Panc1 (cell line): ENCODE measurements at regions not wholly inside any gene's neighbourhood (a gene's known extent, or its start where the extent isn't known, plus 50 kb on each side); places are given as distances from the start of the nearest gene placed in this dataset.

ENCODE experiments used
- ATAC-seq: fragments of 200-7000 bp; cut with Tn5 transposase; 2 replicates; pipeline ENCODE4 v1.9.1; 2020; ENCODE audit warnings: mild to moderate bottlenecking, moderate library complexity
- BruUV-seq: library from RNA; stranded (reverse); fragments of 400-500 nt; replicated peaks from 2 replicates; lab custom pipeline; 2021; lab: Mats Ljungman, UMichigan
- CTCF ChIA-PET: fragments of 300-600 bp; sonication (Branson Sonifier 250); formaldehyde crosslinking; loops from one replicate; lab custom pipeline; 2022; ENCODE audit warnings: antibody characterized with exemption; lab: Charles Lee
- POLR2A ChIA-PET: fragments of 300-600 bp; sonication (Branson Sonifier 250); formaldehyde crosslinking; loops from one replicate; lab custom pipeline; 2022; ENCODE audit warnings: antibody characterized with exemption; lab: Charles Lee
- DNase-seq: peaks from one replicate; pipeline ENCODE4 v3.0.0-alpha.2; 2010; ENCODE audit warnings: low read depth, low spot score
- H3K27ac ChIP-seq: 2 replicates; pipeline ENCODE4 v1.5.1; 2011; ENCODE audit warnings: mild to moderate bottlenecking, low read length, inconsistent platforms
- H3K27me3 ChIP-seq: fragments of 200-500 bp; sonication (Bioruptor generic); 2 replicates; pipeline ENCODE4 v1.6.0; 2014; ENCODE audit warnings: low read length, inconsistent platforms; ENCODE audit not compliant: control insufficient read depth, insufficient read depth
- H3K36me3 ChIP-seq: fragments of 200-500 bp; sonication (Bioruptor generic); 2 replicates; pipeline ENCODE4 v1.5.1; 2014; ENCODE audit warnings: inconsistent platforms, mild to moderate bottlenecking, low read length, moderate library complexity; ENCODE audit not compliant: control insufficient read depth, insufficient read depth
- H3K4me1 ChIP-seq: 2 replicates; pipeline ENCODE4 v1.5.1; 2011; ENCODE audit warnings: inconsistent platforms, mild to moderate bottlenecking, low read length, moderate library complexity; ENCODE audit not compliant: control insufficient read depth, insufficient read depth
- H3K4me3 ChIP-seq, 2 experiments: 2 replicates each; pipeline ENCODE4 v1.5.1; 2011 to 2012; ENCODE audit warnings: low read depth in 2 of 2, low read length in 2 of 2, mild to moderate bottlenecking in 2 of 2, inconsistent platforms in 1 of 2, moderate library complexity in 1 of 2
- H3K9me3 ChIP-seq: fragments of 200-500 bp; sonication (Bioruptor generic); 2 replicates; pipeline ENCODE4 v1.5.1; 2014; ENCODE audit warnings: low read depth, mild to moderate bottlenecking, inconsistent platforms, low read length, moderate library complexity; ENCODE audit not compliant: control insufficient read depth, insufficient read depth
- CTCF ChIP-seq: fragments of 450-650 bp; IDR thresholded peaks from 2 replicates; pipeline ENCODE4 v1.5.1; 2017; ENCODE audit warnings: mild to moderate bottlenecking
- POLR2AphosphoS5 ChIP-seq: IDR thresholded peaks from 2 replicates; pipeline ENCODE4 v1.6.1; 2012; ENCODE audit warnings: mild to moderate bottlenecking, low read depth, low read length, moderate library complexity
- REST ChIP-seq, 2 experiments: IDR thresholded peaks; 2 replicates each; pipeline ENCODE4 v1.6.1; 2011 to 2012; ENCODE audit warnings: low read depth in 2 of 2, control low read depth in 1 of 2, low read length in 1 of 2, mild to moderate bottlenecking in 1 of 2, moderate library complexity in 1 of 2; ENCODE audit not compliant: insufficient read depth in 1 of 2
- SIN3A ChIP-seq: IDR thresholded peaks from 2 replicates; pipeline ENCODE4 v1.6.1; 2012; ENCODE audit warnings: low read depth, mild to moderate bottlenecking, low read length, moderate library complexity, borderline replicate concordance; ENCODE audit not compliant: insufficient read depth
- TCF7L2 ChIP-seq: IDR thresholded peaks from 2 replicates; pipeline ENCODE4 v1.6.1; 2011; ENCODE audit warnings: mild to moderate bottlenecking, low read depth, low read length, inconsistent platforms
- in situ Hi-C: cut with HindIII; loops from 2 replicates; pipeline ENCODE4 v1.10.0; 2016; ENCODE audit warnings: low sequenced_read_pairs, low pct_unique_long_range_greater_than_20kb
- intact Hi-C: fragments of 100-400 bp; cut with micrococcal nuclease; formaldehyde crosslinking; loops from one replicate; pipeline ENCODE4 v1.10.0; 2022; ENCODE audit not compliant: unreplicated experiment

DNA sequence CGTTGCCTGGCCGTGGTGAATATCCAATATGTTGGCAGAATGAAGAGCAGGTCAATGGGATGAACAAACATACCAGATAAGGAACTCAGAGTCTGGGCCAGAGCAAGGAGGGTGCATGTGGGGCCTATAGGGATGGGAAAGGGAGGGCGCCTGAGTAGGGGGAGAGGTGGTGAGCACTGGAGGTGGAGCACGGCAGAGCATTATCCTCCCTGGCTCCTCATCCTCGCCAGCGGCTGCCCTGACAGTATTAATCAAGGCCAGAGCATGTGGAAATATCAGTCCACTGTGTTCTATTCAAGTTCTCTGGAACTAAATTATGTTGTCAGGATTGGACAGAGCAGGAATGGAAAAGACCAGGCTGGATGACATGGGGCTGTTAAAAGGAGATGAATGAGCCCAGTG, 254.8 kb upstream of the ZMIZ1 start:
- BruUV-seq = no TSS peak
- TF ChIP-seq POLR2AphosphoS5 (no peak), CTCF (no peak), REST (IDR thresholded peaks at IDR 0.05; ENCODE audit: insufficient read depth in 1 of 2, low read depth in 2 of 2, low read length in 1 of 2) (no peak), SIN3A (no peak), TCF7L2 (no peak)

DNA sequence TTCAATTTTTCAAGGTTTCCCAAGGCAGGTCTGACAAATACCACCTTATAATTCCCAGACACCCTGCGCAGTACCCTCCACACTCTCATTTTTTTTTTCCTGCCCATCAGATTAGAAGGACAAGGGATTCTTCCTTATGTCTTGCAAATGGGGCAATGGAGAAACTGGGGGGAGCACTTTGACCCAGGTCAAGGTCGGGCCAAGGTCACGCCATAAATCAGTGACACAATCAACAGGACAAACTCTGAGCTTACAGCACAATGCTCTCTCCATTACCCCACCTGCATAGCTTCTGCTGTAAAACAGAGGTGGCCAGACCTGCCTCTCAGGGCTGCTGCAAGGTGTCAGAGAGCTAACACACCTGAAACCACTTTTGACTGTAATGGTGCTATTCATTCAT, 254.4 kb upstream of the ZMIZ1 start:
- Histone ChIP-seq H3K9me3 (no peaks in the 10 kb centered on the region), H3K4me1 (no peaks in the 10 kb centered on the region), H3K36me3 (no peaks in the 10 kb centered on the region), H3K27me3 (no peaks in the 10 kb centered on the region; the same call in 1 of the 2 replicates), H3K4me3 (no peak overlapping the region), H3K27ac (no peak overlapping the region)
- ChIA-PET POLR2A (no interaction called here), CTCF (no interaction called here)
- ATAC-seq = no peak
- BruUV-seq = no TSS peak
- TF ChIP-seq POLR2AphosphoS5 (no peak), TCF7L2 (no peak), CTCF (no peak), REST (IDR thresholded peaks at IDR 0.05; ENCODE audit: insufficient read depth in 1 of 2, low read depth in 2 of 2, low read length in 1 of 2) (no peak), SIN3A (no peak)
- intact Hi-C loops = no loop called here
- no peak for DNase-seq
- in situ Hi-C loops = no loop called here

More for the DNA sequence above, 254.8 kb upstream of the ZMIZ1 start:
- no peak overlapping the region for H3K27ac ChIP-seq
- POLR2A ChIA-PET = no interaction called here
- DNase-seq (no peak), ATAC-seq (no peak)
- intact Hi-C loops (no loop called here), in situ Hi-C loops (no loop called here)
- no peak overlapping the region for H3K4me3 ChIP-seq
- H3K36me3 ChIP-seq = no peaks in the 10 kb centered on the region
- no peaks in the 10 kb centered on the region for H3K4me1 ChIP-seq
- CTCF ChIA-PET = no interaction called here
- H3K27me3 ChIP-seq = no peaks in the 10 kb centered on the region; the same call in 1 of the 2 replicates
- H3K9me3 ChIP-seq = no peaks in the 10 kb centered on the region
